ENCODE measurements at regions not wholly inside any gene's neighbourhood (a gene's known extent, or its start where the extent isn't known, plus 50 kb on each side); places are given as distances from the start of the nearest gene placed in this dataset.

GRCh38 chr1:181144238-181144637 lies 55.7 kb downstream of the IER5 start:
- H3K4me1 Mint-ChIP-seq (ENCODE audit: low read depth, unreplicated experiment), result peaks cover 21% of the 10 kb centered on the region
- TF ChIP-seq CTCF (IDR thresholded peaks at IDR 0.05; ENCODE audit: insufficient read depth, low read depth, low read length) (no peak), EZH2 (IDR thresholded peaks at IDR 0.05; ENCODE audit: insufficient read depth, low read length) (no peak)

GRCh38 chr1:181148636-181149035 lies 60.1 kb downstream of the IER5 start:
- H3K4me3 ChIP-seq (ENCODE audit: insufficient read depth, low read depth, low read length), result no peak overlapping the region
- H2AFZ ChIP-seq (ENCODE audit: low read depth, low read length), result no peak overlapping the region
- no peaks in the 10 kb centered on the region for H3K36me3 Mint-ChIP-seq (ENCODE audit: low read depth, unreplicated experiment)
- H3K9me3 Mint-ChIP-seq (ENCODE audit: unreplicated experiment), result peaks cover 7% of the 10 kb centered on the region
- H3K4me1 Mint-ChIP-seq (ENCODE audit: low read depth, unreplicated experiment), result peaks cover 15% of the 10 kb centered on the region
- no peaks in the 10 kb centered on the region for H3K36me3 ChIP-seq (ENCODE audit: insufficient read depth, low read length)
- TF ChIP-seq EZH2 (IDR thresholded peaks at IDR 0.05; ENCODE audit: insufficient read depth, low read length) (no peak), CTCF (IDR thresholded peaks at IDR 0.05; ENCODE audit: insufficient read depth, low read depth, low read length) (no peak)
- FAIRE-seq (no peak), DNase-seq (ENCODE audit: low read depth) (no peak)
- H3K4me3 Mint-ChIP-seq (ENCODE audit: unreplicated experiment), result no peak overlapping the region
- peaks cover 14% of the 10 kb centered on the region for H3K4me1 ChIP-seq (ENCODE audit: insufficient read depth, low read length)
- H3K27ac ChIP-seq (ENCODE audit: low read depth, low read length), result no peak overlapping the region
- H3K27me3 ChIP-seq (ENCODE audit: insufficient read depth, low read length), result no peaks in the 10 kb centered on the region
- no peaks in the 10 kb centered on the region for H4K20me1 ChIP-seq (ENCODE audit: insufficient read depth, low read length)
- no peak overlapping the region for H3K4me2 ChIP-seq (ENCODE audit: low read length)
- H3K9me3 ChIP-seq (ENCODE audit: insufficient read depth, low read depth, low read length), result peaks cover 4% of the 10 kb centered on the region
- H3K27me3 Mint-ChIP-seq (ENCODE audit: low read depth, unreplicated experiment), result peaks cover 30% of the 10 kb centered on the region
- H3K79me2 ChIP-seq (ENCODE audit: insufficient read depth, low read length), result no peaks in the 10 kb centered on the region
- H3K9ac ChIP-seq (ENCODE audit: low read length), result no peak overlapping the region
- no peak overlapping the region for H3K27ac Mint-ChIP-seq (ENCODE audit: unreplicated experiment)

More at GRCh38 chr1:181144238-181144637, 55.7 kb downstream of the IER5 start:
- H3K27me3 Mint-ChIP-seq (ENCODE audit: low read depth, unreplicated experiment), result peaks cover 32% of the 10 kb centered on the region
- H3K36me3 Mint-ChIP-seq (ENCODE audit: low read depth, unreplicated experiment), result no peaks in the 10 kb centered on the region
- Histone ChIP-seq H4K20me1 (ENCODE audit: insufficient read depth, low read length) (no peaks in the 10 kb centered on the region), H3K4me3 (ENCODE audit: insufficient read depth, low read depth, low read length) (no peak overlapping the region), H3K4me2 (ENCODE audit: low read length) (no peak overlapping the region), H3K4me1 (ENCODE audit: insufficient read depth, low read length) (peaks cover 30% of the 10 kb centered on the region), H3K79me2 (ENCODE audit: insufficient read depth, low read length) (no peaks in the 10 kb centered on the region), H3K36me3 (ENCODE audit: insufficient read depth, low read length) (no peaks in the 10 kb centered on the region), H2AFZ (ENCODE audit: low read depth, low read length) (no peak overlapping the region), H3K9ac (ENCODE audit: low read length) (no peak overlapping the region), H3K27me3 (ENCODE audit: insufficient read depth, low read length) (no peaks in the 10 kb centered on the region), H3K9me3 (ENCODE audit: insufficient read depth, low read depth, low read length) (peaks cover 4% of the 10 kb centered on the region), H3K27ac (ENCODE audit: low read depth, low read length) (no peak overlapping the region)
- DNase-seq (ENCODE audit: low read depth) (no peak), FAIRE-seq (no peak)
- no peak overlapping the region for H3K4me3 Mint-ChIP-seq (ENCODE audit: unreplicated experiment)
- peaks cover 7% of the 10 kb centered on the region for H3K9me3 Mint-ChIP-seq (ENCODE audit: unreplicated experiment)
- no peak overlapping the region for H3K27ac Mint-ChIP-seq (ENCODE audit: unreplicated experiment)

GRCh38 chr1:181149326-181150125 lies 61.0 kb downstream of the IER5 start:
- peaks cover 15% of the 10 kb centered on the region for H3K4me1 Mint-ChIP-seq (ENCODE audit: low read depth, unreplicated experiment)
- Histone ChIP-seq H3K4me3 (ENCODE audit: insufficient read depth, low read depth, low read length) (no peak overlapping the region), H3K4me2 (ENCODE audit: low read length) (no peak overlapping the region), H3K27me3 (ENCODE audit: insufficient read depth, low read length) (no peaks in the 10 kb centered on the region), H2AFZ (ENCODE audit: low read depth, low read length) (no peak overlapping the region), H3K9ac (ENCODE audit: low read length) (no peak overlapping the region), H3K4me1 (ENCODE audit: insufficient read depth, low read length) (peaks cover 14% of the 10 kb centered on the region), H3K36me3 (ENCODE audit: insufficient read depth, low read length) (no peaks in the 10 kb centered on the region), H3K27ac (ENCODE audit: low read depth, low read length) (no peak overlapping the region), H3K9me3 (ENCODE audit: insufficient read depth, low read depth, low read length) (peaks cover 4% of the 10 kb centered on the region), H4K20me1 (ENCODE audit: insufficient read depth, low read length) (no peaks in the 10 kb centered on the region), H3K79me2 (ENCODE audit: insufficient read depth, low read length) (no peaks in the 10 kb centered on the region)
- H3K27ac Mint-ChIP-seq (ENCODE audit: unreplicated experiment), result no peak overlapping the region
- TF ChIP-seq EZH2 (IDR thresholded peaks at IDR 0.05; ENCODE audit: insufficient read depth, low read length) (no peak), CTCF (IDR thresholded peaks at IDR 0.05; ENCODE audit: insufficient read depth, low read depth, low read length) (no peak)
- H3K9me3 Mint-ChIP-seq (ENCODE audit: unreplicated experiment), result peaks cover 7% of the 10 kb centered on the region
- H3K36me3 Mint-ChIP-seq (ENCODE audit: low read depth, unreplicated experiment), result no peaks in the 10 kb centered on the region
- H3K27me3 Mint-ChIP-seq (ENCODE audit: low read depth, unreplicated experiment), result peaks cover 21% of the 10 kb centered on the region
- FAIRE-seq (no peak), DNase-seq (ENCODE audit: low read depth) (no peak)
- H3K4me3 Mint-ChIP-seq (ENCODE audit: unreplicated experiment), result no peak overlapping the region
